Dedifferentiated amniotic fluid mesenchymal stem cell (primary cell): ENCODE measurements at regions not wholly inside any gene's neighbourhood (a gene's known extent, or its start where the extent isn't known, plus 50 kb on each side); places are given as distances from the start of the nearest gene placed in this dataset.
"Not testable (repeated sequence)": the region's sequence is repeated elsewhere in the genome, so short reads cannot be mapped to it uniquely, and the experiment has no call there.

Experiments used
- DNase-seq: peaks from one replicate; pipeline ENCODE4 v3.0.0-alpha.2; 2016; ENCODE audit errors: extremely low spot score

GRCh38 chr11:122401581-122401980 is 253.9 kb upstream of the UBASH3B start:
- not testable (repeated sequence) for DNase-seq

- DNase-seq: no peak
Observed at GRCh38 chr11:122399375-122399774, 256.1 kb upstream of the UBASH3B start.

DNA sequence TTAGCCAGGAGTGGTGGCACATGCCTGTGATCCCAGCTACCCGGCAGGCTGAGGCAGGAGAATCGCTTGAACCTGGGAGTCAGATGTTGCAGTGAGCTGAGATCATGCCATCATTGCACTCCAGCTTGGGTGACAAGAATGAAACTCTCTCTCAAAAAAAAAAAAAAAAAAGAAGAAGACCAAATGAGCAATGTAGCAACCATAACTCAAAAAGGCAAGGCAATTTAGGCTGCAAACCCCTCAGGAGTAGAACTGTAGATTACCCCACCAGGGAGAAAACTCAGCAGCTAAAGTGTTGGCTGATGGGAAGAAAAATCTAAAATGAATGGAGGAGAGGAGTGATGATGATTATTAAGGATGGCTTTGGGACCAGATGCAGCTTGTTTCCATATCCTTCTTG is 256.7 kb upstream of the UBASH3B start:
- no peak for DNase-seq

GRCh38 chr11:122398167-122398566 is 257.4 kb upstream of the UBASH3B start:
- peak; percentile 66 for DNase-seq

GRCh38 chr11:122395282-122395681 is 260.2 kb upstream of the UBASH3B start:
- DNase-seq: no peak

DNA sequence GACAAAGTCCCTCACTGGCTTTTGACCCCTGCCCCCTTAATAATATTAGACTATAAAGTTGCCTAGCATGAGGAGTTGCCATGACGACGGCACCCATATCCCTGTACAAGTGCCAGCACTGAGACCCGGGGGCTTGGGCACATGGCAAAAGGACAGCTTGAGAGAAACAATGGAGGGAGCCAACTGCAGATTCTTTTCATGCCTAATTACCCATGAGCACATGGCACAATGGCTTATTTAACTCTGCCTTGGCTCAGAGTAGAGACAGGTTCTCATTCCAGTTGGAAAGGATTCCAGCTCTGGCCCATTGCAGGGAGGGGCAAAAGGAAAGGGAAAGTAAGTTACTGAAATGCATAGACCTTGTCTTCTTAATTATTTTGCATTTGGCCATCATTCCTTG is 261.2 kb upstream of the UBASH3B start:
- DNase-seq: no peak

- DNase-seq: no peak
Observed at GRCh38 chr11:122393209-122393860, 262.2 kb upstream of the UBASH3B start.

DNA sequence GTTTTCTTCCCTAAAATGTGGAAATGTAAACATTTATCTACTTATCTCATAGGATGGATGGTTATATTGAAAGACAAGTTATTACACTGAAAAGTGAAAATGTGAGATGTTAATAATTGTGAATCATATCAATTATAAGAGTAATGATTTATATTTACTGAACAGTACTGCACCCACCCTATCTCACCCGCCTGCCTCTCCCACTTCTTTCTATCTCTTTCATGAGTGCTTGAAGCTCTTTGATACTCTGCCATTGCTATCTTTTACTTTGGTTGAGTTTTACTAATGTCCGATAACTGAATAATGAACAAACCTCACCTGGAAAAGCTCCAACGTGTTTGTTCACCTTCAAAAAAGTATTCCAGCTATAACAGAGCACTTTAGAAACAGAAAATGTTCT is 263.0 kb upstream of the UBASH3B start:
- DNase-seq: no peak

GRCh38 chr11:122391049-122391448 is 264.5 kb upstream of the UBASH3B start:
- DNase-seq: no peak

- no peak for DNase-seq
Observed at GRCh38 chr11:122383186-122383585, 267.2 kb upstream of the BLID start.

- DNase-seq: no peak
Observed at GRCh38 chr11:122375687-122376399, 259.8 kb upstream of the BLID start.

DNA sequence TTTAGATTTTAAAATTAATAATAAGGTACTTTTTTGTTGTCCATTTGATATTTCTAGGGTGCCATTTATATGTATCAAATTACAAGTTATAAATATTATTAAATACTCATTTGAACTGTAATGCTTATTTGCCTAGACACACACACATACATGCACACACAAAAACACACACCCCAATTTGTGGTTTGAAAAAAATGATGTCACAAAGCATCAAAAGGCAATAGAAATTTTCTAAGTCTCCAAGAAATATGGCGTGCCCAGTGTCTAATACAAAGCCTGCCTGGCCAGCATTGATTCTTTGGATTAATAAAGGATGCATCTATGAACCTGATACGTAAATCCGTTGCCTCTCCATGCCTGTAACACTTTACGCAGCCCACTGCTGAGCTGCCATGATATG is 252.8 kb upstream of the BLID start:
- DNase-seq: no peak

DNA sequence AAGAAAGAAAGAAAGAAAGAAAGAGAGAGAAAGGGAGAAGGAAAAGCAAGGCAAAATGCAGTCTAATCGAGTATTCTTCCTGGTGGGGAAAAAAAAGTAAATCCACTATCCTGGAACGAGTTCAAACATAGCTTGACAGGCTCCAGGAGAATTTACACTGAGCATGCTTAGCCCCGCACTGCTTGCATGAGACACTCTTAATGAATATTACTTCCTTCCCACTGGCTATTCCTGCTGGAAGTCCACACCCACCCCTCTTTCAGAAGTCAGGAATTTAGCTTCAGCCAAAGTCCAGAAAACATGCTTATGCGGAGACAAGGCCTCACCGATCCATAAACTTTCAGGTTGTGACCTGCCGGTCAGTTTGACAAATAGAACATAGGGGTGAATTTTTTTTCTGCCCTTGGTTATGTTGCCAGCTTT is 251.8 kb upstream of the BLID start:
- DNase-seq: peak; percentile 90

GRCh38 chr11:122365610-122366360 is 249.8 kb upstream of the BLID start:
- DNase-seq: no peak

GRCh38 chr11:122363296-122363695 is 247.3 kb upstream of the BLID start:
- no peak for DNase-seq

DNA sequence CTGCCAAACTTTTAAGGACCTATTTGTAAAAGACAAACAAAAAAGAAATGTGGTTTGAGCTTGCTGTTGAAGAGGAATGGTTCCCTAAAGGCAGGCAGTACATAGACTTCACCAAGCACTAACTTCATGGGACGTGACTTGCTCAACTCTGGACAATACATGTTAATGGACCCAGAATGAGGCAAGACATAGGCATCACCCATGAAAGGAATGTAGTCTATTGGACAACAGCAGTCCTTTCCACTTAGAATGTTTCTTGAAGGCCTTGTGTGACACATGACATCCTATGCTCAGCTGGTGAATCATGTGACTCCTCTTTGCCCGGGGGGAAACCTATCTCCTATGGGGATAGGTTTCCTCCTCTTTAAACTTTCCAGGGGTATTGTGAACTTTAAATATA is 246.4 kb upstream of the BLID start:
- no peak for DNase-seq

GRCh38 chr11:122360875-122361274 is 244.9 kb upstream of the BLID start:
- DNase-seq: no peak

- no peak for DNase-seq
Observed at GRCh38 chr11:122359081-122359571, 243.1 kb upstream of the BLID start.

GRCh38 chr11:122358292-122358691 is 242.3 kb upstream of the BLID start:
- no peak for DNase-seq

- no peak for DNase-seq
Observed at GRCh38 chr11:122355968-122356367, 240.0 kb upstream of the BLID start.

DNA sequence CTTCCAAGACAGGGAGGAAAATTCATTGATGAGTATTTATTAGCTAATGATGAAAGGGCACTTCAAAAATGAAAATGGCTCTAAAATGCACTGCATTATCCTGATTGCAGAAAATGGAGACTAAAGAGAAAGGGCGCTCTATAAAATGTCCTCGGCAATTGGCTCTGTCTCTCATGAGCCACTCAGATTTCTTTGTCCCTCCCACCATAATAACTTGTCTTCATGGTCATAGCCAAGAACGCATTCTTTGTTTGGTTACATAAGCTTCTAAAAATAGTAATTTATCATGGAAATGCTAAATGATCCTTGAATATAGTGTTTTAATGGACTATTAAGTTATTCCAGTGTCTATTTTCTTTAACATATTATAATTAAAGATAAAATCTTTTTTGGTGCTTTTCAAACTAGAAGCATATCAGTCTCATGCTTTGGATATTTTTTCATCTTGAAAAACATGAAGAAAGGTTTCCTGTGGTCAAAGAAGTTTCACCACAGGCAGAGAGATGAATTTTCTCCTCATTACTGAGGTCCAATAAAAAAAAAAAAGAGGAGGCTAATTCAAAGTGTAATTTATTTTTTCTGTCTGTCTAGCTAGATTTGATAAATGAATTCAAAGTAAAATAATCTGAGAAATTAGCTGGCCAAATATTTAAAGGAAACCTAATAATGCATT is 238.1 kb upstream of the BLID start:
- no peak for DNase-seq

DNA sequence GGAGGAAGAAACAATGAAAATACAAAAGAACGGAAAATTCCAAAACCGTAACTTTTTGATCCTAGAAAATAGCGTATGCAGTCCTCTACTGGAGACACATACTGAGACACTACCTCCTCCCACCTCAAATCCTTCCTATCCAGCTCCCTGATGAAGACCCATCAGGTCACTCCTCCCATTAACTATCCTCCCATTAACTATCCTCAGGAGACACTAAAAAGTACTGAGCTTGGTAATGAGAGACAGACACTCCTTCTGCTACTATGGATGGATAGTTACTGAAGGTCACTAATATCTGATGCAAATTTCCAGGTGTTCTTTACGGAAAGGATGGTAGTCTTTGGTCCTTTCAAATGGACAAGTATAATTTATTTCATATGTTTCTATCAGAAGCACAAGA is 237.5 kb upstream of the BLID start:
- DNase-seq: no peak
